Activated B cell treated with CpG ODN at 0.5 μM for 24 hours (primary cell): ENCODE measurements at regions not wholly inside any gene's neighbourhood (a gene's known extent, or its start where the extent isn't known, plus 50 kb on each side); places are given as distances from the start of the nearest gene placed in this dataset.

ENCODE experiments used
- ATAC-seq: fragments of 200-7000 bp; cut with Tn5 transposase; one replicate; pipeline ENCODE4 v1.10.0; 2021; ENCODE audit warnings: low read depth, mild to moderate bottlenecking, moderate library complexity
- CTCF ChIA-PET: fragments of 350-600 bp; sonication (Branson Sonifier 250); formaldehyde crosslinking; loops from one replicate; lab custom pipeline; 2021; ENCODE audit warnings: antibody characterized with exemption; lab: Charles Lee
- POLR2A ChIA-PET: fragments of 350-600 bp; sonication (Branson Sonifier 250); formaldehyde crosslinking; loops from one replicate; lab custom pipeline; 2021; ENCODE audit warnings: antibody characterized with exemption; lab: Charles Lee
- DNase-seq: peaks from one replicate; pipeline ENCODE4 v3.0.0; 2022
- H3K27ac Mint-ChIP-seq: one replicate; pipeline ENCODE4 v1.8.0; 2020; ENCODE audit warnings: mixed read lengths
- H3K27me3 Mint-ChIP-seq: one replicate; pipeline ENCODE4 v1.8.0; 2021; ENCODE audit warnings: mixed read lengths
- H3K36me3 Mint-ChIP-seq: one replicate; pipeline ENCODE4 v1.8.0; 2021; ENCODE audit warnings: low read depth, mixed read lengths
- H3K4me1 Mint-ChIP-seq: one replicate; pipeline ENCODE4 v1.8.0; 2021; ENCODE audit warnings: mixed read lengths
- H3K4me3 Mint-ChIP-seq: one replicate; pipeline ENCODE4 v1.8.0; 2020; ENCODE audit warnings: mild to moderate bottlenecking, mixed read lengths
- H3K9me3 Mint-ChIP-seq: one replicate; pipeline ENCODE4 v1.8.0; 2020; ENCODE audit warnings: mixed read lengths
- CTCF ChIP-seq: fragments of 200-600 bp; IDR thresholded peaks from one replicate; pipeline ENCODE4 v1.8.0; 2022; ENCODE audit warnings: antibody characterized with exemption, mild to moderate bottlenecking
- intact Hi-C: fragments of 100-400 bp; cut with micrococcal nuclease; formaldehyde crosslinking; loops from one replicate; pipeline ENCODE4 v1.15.1; 2024

GRCh38 chr1:82972841-82973553, 1025.9 kb downstream of the TTLL7 start:
- TF ChIP-seq CTCF, result no peak
- intact Hi-C loops, result no loop called here
- H3K9me3 Mint-ChIP-seq, result no peaks in the 10 kb centered on the region
- CTCF ChIA-PET, result no interaction called here
- no peaks in the 10 kb centered on the region for H3K4me1 Mint-ChIP-seq
- ATAC-seq (no peak), DNase-seq (no peak)
- POLR2A ChIA-PET, result no interaction called here
- no peak overlapping the region for H3K27ac Mint-ChIP-seq
- no peaks in the 10 kb centered on the region for H3K36me3 Mint-ChIP-seq
- H3K4me3 Mint-ChIP-seq, result no peak overlapping the region
- H3K27me3 Mint-ChIP-seq, result no peaks in the 10 kb centered on the region

- Mint-ChIP-seq H3K4me3 (no peak overlapping the region), H3K27me3 (no peaks in the 10 kb centered on the region), H3K27ac (no peak overlapping the region), H3K9me3 (no peaks in the 10 kb centered on the region), H3K4me1 (no peaks in the 10 kb centered on the region), H3K36me3 (no peaks in the 10 kb centered on the region)
- no peak for DNase-seq
- ChIA-PET CTCF (no interaction called here), POLR2A (no interaction called here)
- intact Hi-C loops, result no loop called here
- no peak for TF ChIP-seq CTCF
- no peak for ATAC-seq
These were observed 1029.6 kb downstream of the TTLL7 start for GRCh38 chr1:82969340-82969739.

- ChIA-PET CTCF (no interaction called here), POLR2A (no interaction called here)
- intact Hi-C loops, result no loop called here
- no peak for ATAC-seq
- H3K27me3 Mint-ChIP-seq, result no peaks in the 10 kb centered on the region
- H3K4me3 Mint-ChIP-seq, result no peak overlapping the region
- no peak for TF ChIP-seq CTCF
- H3K4me1 Mint-ChIP-seq, result no peaks in the 10 kb centered on the region
- DNase-seq, result no peak
- no peaks in the 10 kb centered on the region for H3K9me3 Mint-ChIP-seq
- H3K27ac Mint-ChIP-seq, result no peak overlapping the region
- H3K36me3 Mint-ChIP-seq, result no peaks in the 10 kb centered on the region
These were observed 1036.3 kb downstream of the TTLL7 start for GRCh38 chr1:82962658-82963057.

GRCh38 chr1:82950606-82951200, 1048.2 kb downstream of the TTLL7 start:
- Mint-ChIP-seq H3K36me3 (no peaks in the 10 kb centered on the region), H3K27me3 (no peaks in the 10 kb centered on the region), H3K27ac (no peak overlapping the region), H3K9me3 (no peaks in the 10 kb centered on the region), H3K4me1 (no peaks in the 10 kb centered on the region), H3K4me3 (no peak overlapping the region)
- intact Hi-C loops, result no loop called here
- TF ChIP-seq CTCF, result no peak
- ChIA-PET CTCF (no interaction called here), POLR2A (no interaction called here)
- DNase-seq, result no peak
- ATAC-seq, result no peak

- ATAC-seq (no peak), DNase-seq (no peak)
- Mint-ChIP-seq H3K9me3 (no peaks in the 10 kb centered on the region), H3K27ac (no peak overlapping the region), H3K36me3 (no peaks in the 10 kb centered on the region), H3K4me3 (no peak overlapping the region), H3K4me1 (no peaks in the 10 kb centered on the region), H3K27me3 (no peaks in the 10 kb centered on the region)
- TF ChIP-seq CTCF, result no peak
- intact Hi-C loops, result no loop called here
- POLR2A ChIA-PET, result no interaction called here
- CTCF ChIA-PET, result no interaction called here
These were observed 1050.5 kb downstream of the TTLL7 start for GRCh38 chr1:82948386-82948785.
